ENCODE measurements at regions not wholly inside any gene's neighbourhood (a gene's known extent, or its start where the extent isn't known, plus 50 kb on each side); places are given as distances from the start of the nearest gene placed in this dataset.

- TF ChIP-seq CTCF (IDR thresholded peaks at IDR 0.05; ENCODE audit: low read length) = no peak
- TF ChIP-seq EZH2 (IDR thresholded peaks at IDR 0.05; ENCODE audit: borderline replicate concordance, low read length) = no peak
These were observed 111.5 kb upstream of the SH3BP4 start for GRCh38 chr2:234840336-234840735.

Measured in OCI-LY1 (cell line).